ENCODE measurements at regions not wholly inside any gene's neighbourhood (a gene's known extent, or its start where the extent isn't known, plus 50 kb on each side); places are given as distances from the start of the nearest gene placed in this dataset.

GRCh38 chr5:121257621-121258020, 594.1 kb upstream of the FTMT start:
- DNase-seq: no peak
- Histone ChIP-seq H3K27me3 (no peaks in the 10 kb centered on the region), H3K36me3 (no peaks in the 10 kb centered on the region), H3K4me1 (no peaks in the 10 kb centered on the region), H3K4me3 (no peak overlapping the region), H3K27ac (no peak overlapping the region), H3K9me3 (no peaks in the 10 kb centered on the region)
- TF ChIP-seq CTCF (IDR thresholded peaks at IDR 0.05) (no peak), POLR2AphosphoS5 (IDR thresholded peaks at IDR 0.05) (no peak), POLR2A (IDR thresholded peaks at IDR 0.05) (no peak), EP300 (IDR thresholded peaks at IDR 0.05; ENCODE audit: low read depth) (no peak)
- intact Hi-C loops (cut with DNase I; ENCODE audit: low total_unique reads) (no loop called here), in situ Hi-C loops (cut with MboI; ENCODE audit: low pct_ligation_motif_present in 1 of 4, low pct_unique_long_range_greater_than_20kb in 1 of 4, low sequenced_read_pairs in 3 of 4) (no loop called here)

- Histone ChIP-seq H3K36me3 (no peaks in the 10 kb centered on the region), H3K4me1 (no peaks in the 10 kb centered on the region), H3K27me3 (no peaks in the 10 kb centered on the region), H3K4me3 (no peak overlapping the region), H3K27ac (no peak overlapping the region), H3K9me3 (no peaks in the 10 kb centered on the region)
- in situ Hi-C loops (cut with MboI; ENCODE audit: low pct_ligation_motif_present in 1 of 4, low pct_unique_long_range_greater_than_20kb in 1 of 4, low sequenced_read_pairs in 3 of 4) (no loop called here), intact Hi-C loops (cut with DNase I; ENCODE audit: low total_unique reads) (no loop called here)
- no peak for DNase-seq
- TF ChIP-seq EP300 (IDR thresholded peaks at IDR 0.05; ENCODE audit: low read depth) (no peak), CTCF (IDR thresholded peaks at IDR 0.05) (no peak), POLR2AphosphoS5 (IDR thresholded peaks at IDR 0.05) (no peak), POLR2A (IDR thresholded peaks at IDR 0.05) (no peak)
- 81% methylated on average over 3 of the region's 3 CpGs; no CpG with 5 or more reads in 1 of the 2 donors for WGBS, 2 donors (ENCODE audit: low coverage in 1 of 2)
Observed at GRCh38 chr5:121263456-121263855, 588.2 kb upstream of the FTMT start.

GRCh38 chr5:121264605-121265004, 587.1 kb upstream of the FTMT start:
- H3K27ac ChIP-seq: no peak overlapping the region
- TF ChIP-seq CTCF (IDR thresholded peaks at IDR 0.05) (no peak), POLR2A (IDR thresholded peaks at IDR 0.05) (no peak), EP300 (IDR thresholded peaks at IDR 0.05; ENCODE audit: low read depth) (no peak), POLR2AphosphoS5 (IDR thresholded peaks at IDR 0.05) (no peak)
- H3K27me3 ChIP-seq: no peaks in the 10 kb centered on the region
- intact Hi-C loops (cut with DNase I; ENCODE audit: low total_unique reads): no loop called here
- no peak for DNase-seq
- no peaks in the 10 kb centered on the region for H3K4me1 ChIP-seq
- no peaks in the 10 kb centered on the region for H3K9me3 ChIP-seq
- in situ Hi-C loops (cut with MboI; ENCODE audit: low pct_ligation_motif_present in 1 of 4, low pct_unique_long_range_greater_than_20kb in 1 of 4, low sequenced_read_pairs in 3 of 4): no loop called here
- WGBS, 2 donors (ENCODE audit: low coverage in 1 of 2): 71 to 94% methylated on average over 2 to 3 of the region's 3 CpGs
- no peak overlapping the region for H3K4me3 ChIP-seq
- no peaks in the 10 kb centered on the region for H3K36me3 ChIP-seq

GRCh38 chr5:121271546-121271945, 580.1 kb upstream of the FTMT start:
- no peaks in the 10 kb centered on the region for H3K27me3 ChIP-seq
- no peaks in the 10 kb centered on the region for H3K9me3 ChIP-seq
- no peak for TF ChIP-seq CTCF (IDR thresholded peaks at IDR 0.05)
- TF ChIP-seq EP300 (IDR thresholded peaks at IDR 0.05; ENCODE audit: low read depth): no peak
- no peak for TF ChIP-seq POLR2AphosphoS5 (IDR thresholded peaks at IDR 0.05)
- TF ChIP-seq POLR2A (IDR thresholded peaks at IDR 0.05): no peak
- WGBS, 2 donors (ENCODE audit: low coverage in 1 of 2): 75 to 80% methylated on average over 1 to 2 of the region's 2 CpGs
- intact Hi-C loops (cut with DNase I; ENCODE audit: low total_unique reads): no loop called here
- no peak for DNase-seq
- H3K4me1 ChIP-seq: no peaks in the 10 kb centered on the region
- no peak overlapping the region for H3K27ac ChIP-seq
- no peak overlapping the region for H3K4me3 ChIP-seq
- no peaks in the 10 kb centered on the region for H3K36me3 ChIP-seq
- in situ Hi-C loops (cut with MboI; ENCODE audit: low pct_ligation_motif_present in 1 of 4, low pct_unique_long_range_greater_than_20kb in 1 of 4, low sequenced_read_pairs in 3 of 4): no loop called here

Measured in transverse colon (tissue), 4 donors.